ENCODE measurements at regions not wholly inside any gene's neighbourhood (a gene's known extent, or its start where the extent isn't known, plus 50 kb on each side); places are given as distances from the start of the nearest gene placed in this dataset.

DNA sequence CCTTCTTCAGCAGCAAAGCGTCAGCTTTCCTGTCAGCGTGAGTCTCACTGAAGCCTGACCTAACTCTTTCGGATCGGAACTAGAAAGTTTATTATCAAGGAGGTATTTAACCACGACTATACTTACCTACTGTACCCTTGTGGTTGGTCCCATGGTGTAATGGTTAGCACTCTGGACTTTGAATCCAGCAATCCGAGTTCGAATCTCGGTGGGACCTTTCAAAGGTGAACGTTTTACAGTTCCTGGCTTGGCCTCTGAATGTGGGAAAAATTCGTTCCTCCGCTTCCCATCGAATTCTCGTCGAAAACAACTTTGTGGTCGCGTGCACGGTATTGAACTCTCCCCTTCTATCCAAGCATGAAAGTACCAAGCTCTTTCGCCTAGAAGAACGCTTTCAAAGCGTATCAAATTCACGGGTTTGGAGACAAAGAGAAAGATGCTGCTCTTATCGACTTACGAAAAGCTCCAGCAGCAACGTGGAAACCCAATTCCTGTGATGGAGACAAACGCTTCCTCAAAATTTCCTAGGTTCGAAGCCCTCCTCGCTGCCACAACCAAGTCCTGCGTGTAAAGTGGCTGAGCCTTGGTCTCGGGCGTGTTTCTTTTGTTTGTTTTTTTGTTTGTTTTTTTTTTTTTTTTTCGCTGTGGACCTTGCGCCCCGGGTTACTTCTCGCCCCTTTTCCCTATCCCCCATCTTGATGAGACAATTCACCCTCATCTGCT, 63.7 kb downstream of the GPX5 start:
- DNase-seq (ENCODE audit: low read depth): peak; percentile 68
- Histone ChIP-seq H3K4me3 (ENCODE audit: low read depth, low read length) (peak overlapping the region; percentile 30), H3K27me3 (ENCODE audit: control insufficient read depth, insufficient read depth, low read length) (peaks cover 2% of the 10 kb centered on the region), H3K36me3 (ENCODE audit: control insufficient read depth, insufficient read depth, low read length) (no peaks in the 10 kb centered on the region)
- TF ChIP-seq, protein P1, sequence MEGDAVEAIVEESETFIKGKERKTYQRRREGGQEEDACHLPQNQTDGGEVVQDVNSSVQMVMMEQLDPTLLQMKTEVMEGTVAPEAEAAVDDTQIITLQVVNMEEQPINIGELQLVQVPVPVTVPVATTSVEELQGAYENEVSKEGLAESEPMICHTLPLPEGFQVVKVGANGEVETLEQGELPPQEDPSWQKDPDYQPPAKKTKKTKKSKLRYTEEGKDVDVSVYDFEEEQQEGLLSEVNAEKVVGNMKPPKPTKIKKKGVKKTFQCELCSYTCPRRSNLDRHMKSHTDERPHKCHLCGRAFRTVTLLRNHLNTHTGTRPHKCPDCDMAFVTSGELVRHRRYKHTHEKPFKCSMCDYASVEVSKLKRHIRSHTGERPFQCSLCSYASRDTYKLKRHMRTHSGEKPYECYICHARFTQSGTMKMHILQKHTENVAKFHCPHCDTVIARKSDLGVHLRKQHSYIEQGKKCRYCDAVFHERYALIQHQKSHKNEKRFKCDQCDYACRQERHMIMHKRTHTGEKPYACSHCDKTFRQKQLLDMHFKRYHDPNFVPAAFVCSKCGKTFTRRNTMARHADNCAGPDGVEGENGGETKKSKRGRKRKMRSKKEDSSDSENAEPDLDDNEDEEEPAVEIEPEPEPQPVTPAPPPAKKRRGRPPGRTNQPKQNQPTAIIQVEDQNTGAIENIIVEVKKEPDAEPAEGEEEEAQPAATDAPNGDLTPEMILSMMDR (IDR thresholded peaks at IDR 0.05; ENCODE audit: insufficient read depth, low read length, poor library complexity, severe bottlenecking): no peak

- H3K36me3 ChIP-seq (ENCODE audit: control insufficient read depth, insufficient read depth, low read length): no peaks in the 10 kb centered on the region
- H3K27me3 ChIP-seq (ENCODE audit: control insufficient read depth, insufficient read depth, low read length): peaks cover 2% of the 10 kb centered on the region
- H3K4me3 ChIP-seq (ENCODE audit: low read depth, low read length): peak overlapping the region; percentile 30
- DNase-seq (ENCODE audit: low read depth): no peak
- TF ChIP-seq, protein P1 (IDR thresholded peaks at IDR 0.05; ENCODE audit: insufficient read depth, low read length, poor library complexity, severe bottlenecking): no peak
Observed at GRCh38 chr6:28589957-28590349, 64.3 kb downstream of the GPX5 start.

- H3K27me3 ChIP-seq (ENCODE audit: control insufficient read depth, insufficient read depth, low read length): no peaks in the 10 kb centered on the region
- no peak for DNase-seq (ENCODE audit: low read depth)
- TF ChIP-seq, protein P1 (IDR thresholded peaks at IDR 0.05; ENCODE audit: insufficient read depth, low read length, poor library complexity, severe bottlenecking): no peak
- peak overlapping the region; percentile 45 for H3K4me3 ChIP-seq (ENCODE audit: low read depth, low read length)
- H3K36me3 ChIP-seq (ENCODE audit: control insufficient read depth, insufficient read depth, low read length): no peaks in the 10 kb centered on the region
Observed at GRCh38 chr6:28597217-28597835, 71.6 kb downstream of the GPX5 start.

GRCh38 chr6:28597924-28598722, 72.4 kb downstream of the GPX5 start:
- no peak for DNase-seq (ENCODE audit: low read depth)
- H3K4me3 ChIP-seq (ENCODE audit: low read depth, low read length): peak overlapping the region; percentile 45
- TF ChIP-seq, protein P1 (IDR thresholded peaks at IDR 0.05; ENCODE audit: insufficient read depth, low read length, poor library complexity, severe bottlenecking): no peak
- H3K27me3 ChIP-seq (ENCODE audit: control insufficient read depth, insufficient read depth, low read length): no peaks in the 10 kb centered on the region
- H3K36me3 ChIP-seq (ENCODE audit: control insufficient read depth, insufficient read depth, low read length): no peaks in the 10 kb centered on the region

GRCh38 chr6:28598757-28599686, 73.3 kb downstream of the GPX5 start:
- Histone ChIP-seq H3K4me3 (ENCODE audit: low read depth, low read length) (no peak overlapping the region), H3K27me3 (ENCODE audit: control insufficient read depth, insufficient read depth, low read length) (no peaks in the 10 kb centered on the region), H3K36me3 (ENCODE audit: control insufficient read depth, insufficient read depth, low read length) (no peaks in the 10 kb centered on the region)
- no peak for DNase-seq (ENCODE audit: low read depth)
- TF ChIP-seq, protein P1 (IDR thresholded peaks at IDR 0.05; ENCODE audit: insufficient read depth, low read length, poor library complexity, severe bottlenecking): no peak

Measured in kidney epithelial cell (primary cell).